HG03095 (cell line): ENCODE measurements at regions not wholly inside any gene's neighbourhood (a gene's known extent, or its start where the extent isn't known, plus 50 kb on each side); places are given as distances from the start of the nearest gene placed in this dataset.

ENCODE experiments used
- ATAC-seq: cut with Tn5 transposase; IDR thresholded peaks from one replicate; pipeline ENCODE4 v1.9.1; 2021; ENCODE audit warnings: moderate library complexity; ENCODE audit not compliant: unreplicated experiment

GRCh38 chr3:23075496-23075895, 127.6 kb upstream of the UBE2E2 start:
- ATAC-seq = no peak

- ATAC-seq = no peak
These were observed 126.7 kb upstream of the UBE2E2 start for GRCh38 chr3:23076437-23076836.

GRCh38 chr3:23077126-23077525, 126.0 kb upstream of the UBE2E2 start:
- ATAC-seq = no peak

GRCh38 chr3:23078735-23079134, 124.4 kb upstream of the UBE2E2 start:
- no peak for ATAC-seq

GRCh38 chr3:23079976-23080375, 123.2 kb upstream of the UBE2E2 start:
- no peak for ATAC-seq

- no peak for ATAC-seq
These were observed 119.4 kb upstream of the UBE2E2 start for GRCh38 chr3:23083701-23084100.

GRCh38 chr3:23084367-23084766, 118.8 kb upstream of the UBE2E2 start:
- peak; percentile 86 for ATAC-seq

GRCh38 chr3:23085261-23085660, 117.9 kb upstream of the UBE2E2 start:
- no peak for ATAC-seq

- ATAC-seq = no peak
These were observed 116.8 kb upstream of the UBE2E2 start for GRCh38 chr3:23086331-23086730.

- no peak for ATAC-seq
These were observed 116.3 kb upstream of the UBE2E2 start for GRCh38 chr3:23086831-23087230.

GRCh38 chr3:23094412-23094811, 108.7 kb upstream of the UBE2E2 start:
- ATAC-seq = no peak

- no peak for ATAC-seq
These were observed 108.2 kb upstream of the UBE2E2 start for GRCh38 chr3:23094890-23095462.

GRCh38 chr3:23096041-23096440, 107.1 kb upstream of the UBE2E2 start:
- no peak for ATAC-seq

GRCh38 chr3:23099021-23099420, 104.1 kb upstream of the UBE2E2 start:
- no peak for ATAC-seq

GRCh38 chr3:23099677-23100076, 103.5 kb upstream of the UBE2E2 start:
- ATAC-seq = no peak

GRCh38 chr3:23100106-23100505, 103.0 kb upstream of the UBE2E2 start:
- ATAC-seq = no peak

GRCh38 chr3:23103764-23104163, 99.4 kb upstream of the UBE2E2 start:
- no peak for ATAC-seq

GRCh38 chr3:23105048-23105447, 98.1 kb upstream of the UBE2E2 start:
- ATAC-seq = no peak

- ATAC-seq = no peak
These were observed 96.5 kb upstream of the UBE2E2 start for GRCh38 chr3:23106666-23107065.

- ATAC-seq = no peak
These were observed 95.9 kb upstream of the UBE2E2 start for GRCh38 chr3:23107221-23107620.

GRCh38 chr3:23108451-23109057, 94.6 kb upstream of the UBE2E2 start:
- no peak for ATAC-seq

GRCh38 chr3:23111286-23111685, 91.8 kb upstream of the UBE2E2 start:
- ATAC-seq = no peak

- ATAC-seq = no peak
These were observed 91.3 kb upstream of the UBE2E2 start for GRCh38 chr3:23111797-23112196.
